ACHN (cell line): ENCODE measurements at regions not wholly inside any gene's neighbourhood (a gene's known extent, or its start where the extent isn't known, plus 50 kb on each side); places are given as distances from the start of the nearest gene placed in this dataset.
A peak's percentile ranks its signal among the peaks of the same experiment; 100 is the strongest.
"Not testable (repeated sequence)": the region's sequence is repeated elsewhere in the genome, so short reads cannot be mapped to it uniquely, and the experiment has no call there.

Source experiments
- DNase-seq: peaks from one replicate; pipeline ENCODE4 v3.0.0-alpha.2; 2015
- in situ Hi-C: cut with HindIII; loops from 2 replicates; pipeline ENCODE4 v1.10.0; 2017; ENCODE audit warnings: low sequenced_read_pairs, low pct_ligation_motif_present, low pct_unique_long_range_greater_than_20kb

DNA sequence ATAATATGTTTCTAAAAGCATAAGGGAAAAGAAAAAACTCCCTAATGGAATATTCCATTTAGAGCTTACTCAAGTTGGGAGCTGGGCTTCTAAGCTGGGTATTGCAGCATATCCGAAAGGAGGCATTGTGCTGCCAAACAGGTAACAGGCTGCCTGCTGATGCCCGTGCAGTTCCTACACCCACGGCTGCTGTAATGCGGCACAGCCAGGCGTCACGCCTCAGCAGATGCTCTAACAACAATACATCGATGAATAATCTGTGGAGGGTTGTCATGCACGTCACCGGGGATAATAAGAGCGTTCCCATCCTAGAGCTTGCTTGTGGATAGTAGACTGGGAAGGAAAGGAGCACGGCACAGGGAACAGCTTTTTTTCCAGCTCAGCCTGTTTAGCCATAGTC, 1582.1 kb upstream of the SLC10A2 start:
- in situ Hi-C loops: no loop called here

DNA sequence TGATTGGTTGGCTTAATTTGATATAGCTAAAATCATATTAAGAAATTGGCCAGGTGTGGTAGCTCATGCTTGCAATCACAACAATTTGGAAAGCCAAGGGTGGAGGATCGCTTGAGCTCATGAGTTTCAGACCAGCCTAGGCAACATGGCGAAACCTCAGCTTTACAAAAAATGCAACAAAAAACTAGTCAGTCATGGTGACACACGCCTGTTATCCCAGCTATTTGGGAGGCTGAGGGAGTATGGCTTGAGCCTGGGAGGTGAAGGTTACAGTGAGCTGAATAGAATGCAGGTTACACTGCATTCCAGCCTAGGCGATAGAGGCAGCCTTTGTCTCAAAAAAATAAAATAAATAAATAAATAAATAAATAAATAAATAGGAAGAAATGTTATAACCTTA, 1579.6 kb upstream of the SLC10A2 start:
- in situ Hi-C loops: no loop called here

More for the DNA sequence above, 1582.1 kb upstream of the SLC10A2 start:
- DNase-seq: no peak

DNA sequence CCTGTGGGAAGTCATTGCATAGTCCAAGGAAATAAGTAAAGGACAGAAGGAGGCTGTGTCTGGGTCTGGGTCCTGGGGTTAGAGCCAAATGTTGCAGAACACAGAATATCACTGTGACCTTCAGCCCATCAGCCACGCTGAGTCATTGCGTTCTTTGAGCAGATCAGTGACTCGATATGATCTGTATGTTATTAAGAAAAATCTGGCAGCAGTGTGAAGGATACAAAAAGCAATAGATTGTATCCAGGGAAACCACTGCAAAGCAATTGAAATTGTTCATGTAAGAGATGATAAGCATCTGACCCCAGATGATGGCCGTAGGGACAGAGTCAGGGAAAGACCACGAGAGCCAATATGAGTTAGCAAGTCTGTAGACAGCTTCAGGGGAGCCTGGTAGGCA, 1575.1 kb upstream of the SLC10A2 start:
- peak; percentile 1 for DNase-seq
- in situ Hi-C loops: no loop called here

More for the DNA sequence above, 1579.6 kb upstream of the SLC10A2 start:
- DNase-seq: no peak

DNA sequence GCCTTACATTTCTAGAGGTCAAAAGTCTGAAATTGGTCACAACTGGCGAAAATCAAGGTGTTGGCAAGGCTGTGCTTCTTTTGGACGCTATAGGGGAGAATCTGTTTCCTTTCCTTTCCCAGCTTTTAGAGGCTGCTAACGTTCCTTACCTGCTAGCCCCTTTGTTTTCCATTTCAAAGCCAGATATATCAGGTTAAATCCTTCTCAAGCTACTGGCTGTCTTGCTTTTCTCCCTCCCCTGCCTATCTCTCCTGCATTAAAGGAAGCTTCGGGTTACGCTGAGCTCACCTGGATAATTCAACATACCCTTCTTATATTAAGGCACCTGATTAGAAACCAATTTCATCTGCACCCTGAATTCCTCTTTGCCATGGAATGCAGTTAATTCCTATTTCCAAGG, 1569.7 kb upstream of the SLC10A2 start:
- DNase-seq: no peak
- in situ Hi-C loops: no loop called here

DNA sequence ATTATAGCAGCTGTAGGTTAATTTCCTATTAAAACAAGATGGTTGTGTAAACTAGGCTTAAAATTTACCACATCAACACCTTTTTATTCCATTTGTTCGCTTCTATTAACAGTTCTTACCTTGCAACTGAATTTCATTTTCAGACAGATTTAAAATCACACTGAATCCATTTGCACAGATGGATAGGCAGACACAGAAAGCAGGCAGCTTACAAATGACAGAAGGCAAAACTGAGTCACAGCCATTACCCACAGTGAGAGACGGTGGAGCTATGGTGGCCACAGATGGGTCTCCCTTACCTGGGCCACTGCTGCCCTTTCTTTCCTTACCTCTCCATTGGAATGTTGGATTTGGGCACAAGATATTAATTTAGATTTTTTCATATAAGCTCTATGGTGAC, 1567.8 kb upstream of the SLC10A2 start:
- no peak for DNase-seq
- in situ Hi-C loops: no loop called here

DNA sequence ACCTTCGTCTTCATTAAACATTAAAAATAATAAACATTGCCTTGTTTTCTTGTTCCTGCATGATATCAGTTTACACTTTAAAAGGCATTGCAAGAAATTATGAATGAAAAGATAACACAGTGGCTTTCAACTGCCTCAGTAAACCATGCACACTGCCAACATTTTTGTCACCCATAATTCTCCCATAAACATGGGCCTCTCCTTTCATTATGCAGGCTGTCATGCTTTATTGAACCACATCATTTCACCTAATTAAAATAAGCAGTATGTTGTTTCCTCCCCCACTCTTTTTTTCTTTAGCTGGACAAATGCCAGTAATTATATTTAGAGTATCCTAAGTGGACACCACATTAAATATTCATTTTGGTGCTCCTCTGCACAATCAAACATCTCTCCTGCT, 1566.5 kb upstream of the SLC10A2 start:
- no peak for DNase-seq
- in situ Hi-C loops: no loop called here

DNA sequence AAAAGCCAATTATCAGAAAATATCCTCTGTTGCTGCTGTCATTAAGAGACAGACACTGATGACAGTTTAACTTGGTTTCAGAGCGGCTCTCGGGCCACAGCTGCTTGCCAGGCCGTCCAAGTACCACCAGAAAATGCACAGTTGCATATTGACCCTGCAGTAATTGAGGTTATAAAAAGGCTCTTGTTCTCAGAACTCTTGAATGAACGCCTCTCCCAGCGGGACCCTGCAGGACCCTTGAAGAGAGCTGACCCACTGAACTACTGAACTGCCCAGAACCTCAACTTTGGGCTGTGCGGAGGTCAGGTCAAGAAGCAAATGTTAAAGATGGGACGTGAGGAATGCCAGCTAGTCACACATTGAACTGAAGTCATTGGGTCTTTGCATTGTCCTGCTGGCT, 1559.0 kb upstream of the SLC10A2 start:
- DNase-seq: no peak
- in situ Hi-C loops: no loop called here

DNA sequence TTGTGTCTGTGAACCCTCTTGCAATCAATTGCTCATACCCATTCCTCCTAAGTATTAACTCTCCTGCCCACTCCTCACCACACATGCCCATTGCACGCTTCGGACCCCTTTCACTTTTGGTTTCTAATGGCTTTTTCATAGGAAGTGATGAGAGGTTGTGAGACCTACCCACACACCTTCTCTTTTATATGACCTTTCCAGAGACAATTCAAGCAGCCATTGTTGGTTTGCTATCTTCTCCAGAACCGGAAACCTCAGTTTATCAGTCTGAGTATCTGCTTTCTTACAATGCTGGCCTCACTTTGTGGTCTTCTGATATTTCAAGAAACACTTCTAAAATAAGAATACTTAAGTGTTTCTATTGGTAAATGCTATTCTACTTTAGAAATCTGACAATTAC, 1550.8 kb upstream of the SLC10A2 start:
- no peak for DNase-seq
- in situ Hi-C loops: no loop called here

DNA sequence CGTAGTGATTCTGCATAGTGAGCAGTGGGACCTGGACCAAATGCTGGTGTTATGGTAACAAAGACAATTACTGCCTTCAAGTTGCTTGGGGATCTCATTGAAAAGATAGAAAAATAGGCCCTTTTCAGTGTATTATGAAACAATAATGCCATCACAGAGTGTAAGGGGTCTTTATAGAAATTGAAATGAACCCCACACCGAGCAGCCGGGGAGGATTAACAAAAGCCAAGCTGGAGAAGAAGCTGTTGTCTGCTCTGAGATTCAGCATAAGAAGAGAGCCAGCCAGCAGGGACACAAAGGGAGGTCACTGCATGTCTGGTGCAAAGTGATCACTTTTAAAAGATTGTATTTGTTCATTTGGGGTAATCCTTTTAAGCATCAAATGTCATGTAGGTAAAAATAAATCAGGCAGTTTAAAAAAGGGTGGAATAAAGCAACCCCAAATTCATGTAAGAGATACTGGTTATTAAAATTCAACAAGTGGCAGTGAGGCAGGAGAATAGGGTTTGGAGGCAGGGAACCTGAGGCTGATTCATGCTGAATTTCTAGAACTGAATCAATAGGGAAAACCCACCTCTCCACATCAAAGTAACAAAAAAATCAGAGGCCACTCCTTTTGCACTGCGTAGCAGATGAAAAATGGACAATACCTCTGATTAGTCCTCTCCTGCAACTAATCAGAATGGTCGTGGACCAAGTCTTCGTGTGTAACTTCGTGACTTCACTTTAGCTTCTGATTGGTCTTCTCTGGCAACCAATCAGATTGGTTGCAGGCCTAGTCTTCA, 1548.3 kb upstream of the SLC10A2 start:
- no peak for DNase-seq
- in situ Hi-C loops: no loop called here

DNA sequence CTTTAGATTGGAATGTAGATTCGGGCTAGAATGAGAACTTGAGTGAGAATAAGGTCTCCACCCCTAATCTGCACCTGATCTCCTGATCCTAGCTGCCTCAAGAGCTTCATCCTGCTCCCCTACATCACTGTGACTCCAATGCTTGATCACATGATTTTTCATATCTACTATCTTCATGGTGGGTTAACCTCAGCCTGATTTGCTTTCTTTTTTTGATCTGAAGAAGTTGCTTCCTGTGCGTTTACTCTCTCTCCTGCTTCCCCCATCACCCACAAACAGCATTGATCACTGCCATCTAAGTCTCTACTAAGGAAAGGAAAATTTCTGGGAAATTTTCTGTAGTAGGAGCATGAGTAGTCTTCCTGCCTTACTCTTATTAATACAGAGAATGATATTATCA, 1542.1 kb upstream of the SLC10A2 start:
- no peak for DNase-seq
- in situ Hi-C loops: no loop called here

DNA sequence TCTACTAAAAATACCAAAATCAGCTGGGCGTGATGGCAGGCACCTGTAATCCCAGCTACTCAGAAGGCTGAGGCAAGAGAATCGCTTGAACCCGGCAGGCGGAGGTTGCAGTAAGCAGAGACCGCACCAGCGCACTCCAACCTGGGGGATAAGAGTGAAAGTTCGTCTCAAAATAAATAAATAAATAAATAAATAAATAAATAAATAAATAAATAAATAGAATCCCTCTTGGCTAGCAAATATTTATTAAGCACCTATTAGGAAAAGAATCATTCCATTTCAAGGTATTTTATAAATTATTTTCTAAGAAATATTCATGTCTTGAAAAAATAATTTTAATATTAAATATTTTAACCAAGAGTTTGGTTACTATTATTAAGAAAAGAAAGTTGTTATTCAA, 1539.2 kb upstream of the SLC10A2 start:
- DNase-seq, in situ Hi-C loops: not testable (repeated sequence)

DNA sequence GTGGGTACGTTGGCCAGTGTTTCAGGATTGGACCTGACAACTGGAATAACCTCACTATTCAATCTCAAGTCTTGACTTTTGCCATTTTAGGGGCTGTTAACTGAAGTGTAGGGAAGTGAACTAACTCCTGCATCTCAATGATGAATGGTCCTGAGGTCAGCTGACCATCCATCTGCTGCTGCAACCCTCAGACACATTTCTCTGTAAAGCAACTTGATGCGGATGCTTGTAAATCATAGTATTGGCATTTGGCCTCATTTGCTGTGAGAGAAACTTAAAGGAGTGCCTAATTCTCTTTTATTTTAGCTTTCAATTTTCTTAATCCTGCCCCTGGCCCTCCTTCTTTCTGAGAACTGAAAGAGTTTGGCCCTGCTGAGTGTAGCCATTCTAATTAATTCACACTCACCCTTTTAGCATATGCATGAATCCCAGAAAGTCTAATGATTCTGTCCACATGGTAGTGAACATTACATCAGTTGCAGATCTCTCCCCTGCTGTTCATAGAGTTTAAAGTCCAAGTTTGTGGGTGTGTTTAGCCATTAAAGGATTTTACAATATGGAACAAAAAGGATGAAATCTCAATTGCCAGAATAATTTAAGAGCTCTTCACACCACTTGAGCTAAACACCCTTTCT, 1531.4 kb upstream of the SLC10A2 start:
- in situ Hi-C loops: no loop called here
- no peak for DNase-seq

DNA sequence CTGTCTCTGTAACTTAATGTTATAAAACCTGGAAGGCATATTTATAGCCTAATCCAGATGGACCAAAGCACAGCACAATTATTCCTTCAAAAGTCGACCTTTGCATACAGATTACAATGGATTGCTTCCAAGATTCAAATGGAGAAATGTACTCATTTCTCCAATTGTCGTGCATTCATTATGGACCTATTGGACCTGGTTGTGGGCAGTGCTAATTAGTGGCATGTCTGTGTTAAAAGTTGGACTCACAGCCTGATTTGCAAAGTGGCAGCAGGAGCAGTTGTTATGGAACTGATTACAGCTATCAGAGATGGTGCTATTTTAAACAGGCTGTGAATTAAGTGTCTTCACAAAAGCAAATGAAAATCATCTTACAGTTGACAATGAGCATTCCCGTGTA, 1529.3 kb upstream of the SLC10A2 start:
- in situ Hi-C loops: no loop called here

DNA sequence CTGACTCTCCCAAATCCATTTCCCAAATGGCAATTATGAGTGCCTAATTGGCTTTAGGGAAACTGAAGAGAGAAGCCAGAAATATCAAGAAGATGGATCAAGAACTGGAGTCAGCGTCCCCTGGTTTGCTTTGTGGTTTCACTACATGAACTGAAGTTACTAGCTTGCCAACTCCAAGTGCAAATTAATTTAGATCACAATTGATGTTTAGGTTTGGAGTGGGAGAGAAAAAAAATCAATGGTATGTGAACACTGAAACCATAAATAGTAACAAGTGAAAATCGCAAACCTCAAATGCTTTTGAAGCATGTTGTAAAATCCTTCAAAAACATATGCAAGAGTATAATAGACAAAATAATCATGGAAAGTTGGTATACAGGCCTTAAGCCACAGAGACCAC, 1528.6 kb upstream of the SLC10A2 start:
- DNase-seq: no peak
- in situ Hi-C loops: no loop called here

More for the DNA sequence above, 1529.3 kb upstream of the SLC10A2 start:
- no peak for DNase-seq

DNA sequence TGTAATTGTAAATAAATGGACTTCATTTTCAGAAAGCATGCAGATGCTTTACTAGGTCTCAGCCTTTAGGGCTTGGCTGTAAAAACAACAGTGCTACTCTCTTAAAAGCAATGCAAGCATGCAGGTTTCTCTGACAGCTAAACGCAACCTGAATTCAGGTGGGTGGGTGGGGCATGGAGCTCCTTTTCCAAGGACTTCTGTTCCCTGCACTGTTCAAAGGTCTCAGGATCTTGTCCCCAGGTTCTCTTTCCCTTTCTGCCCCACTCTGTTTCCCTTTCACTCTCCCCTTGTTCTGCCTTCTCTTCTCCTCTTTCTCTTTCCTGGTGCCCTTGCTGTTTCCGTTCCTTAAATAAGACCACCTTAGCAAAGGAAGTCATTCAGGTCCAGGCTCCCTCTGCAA, 1527.5 kb upstream of the SLC10A2 start:
- in situ Hi-C loops: no loop called here
- no peak for DNase-seq

DNA sequence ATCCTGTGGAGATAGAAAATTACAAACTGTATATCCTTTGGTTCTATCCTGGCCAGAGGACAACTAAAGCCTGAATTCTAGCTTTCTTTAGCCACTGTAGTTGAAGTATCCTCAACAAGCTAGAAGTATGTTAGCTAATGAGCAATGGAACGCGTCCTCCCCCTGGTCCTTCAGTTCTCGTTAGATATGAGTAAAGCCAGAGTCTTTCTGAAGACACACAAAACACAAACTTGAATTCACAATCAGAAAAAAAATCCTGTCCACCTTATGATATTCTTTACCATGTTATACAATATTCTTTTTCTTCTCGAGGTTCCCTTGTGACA, 1527.0 kb upstream of the SLC10A2 start:
- no peak for DNase-seq
- in situ Hi-C loops: no loop called here

DNA sequence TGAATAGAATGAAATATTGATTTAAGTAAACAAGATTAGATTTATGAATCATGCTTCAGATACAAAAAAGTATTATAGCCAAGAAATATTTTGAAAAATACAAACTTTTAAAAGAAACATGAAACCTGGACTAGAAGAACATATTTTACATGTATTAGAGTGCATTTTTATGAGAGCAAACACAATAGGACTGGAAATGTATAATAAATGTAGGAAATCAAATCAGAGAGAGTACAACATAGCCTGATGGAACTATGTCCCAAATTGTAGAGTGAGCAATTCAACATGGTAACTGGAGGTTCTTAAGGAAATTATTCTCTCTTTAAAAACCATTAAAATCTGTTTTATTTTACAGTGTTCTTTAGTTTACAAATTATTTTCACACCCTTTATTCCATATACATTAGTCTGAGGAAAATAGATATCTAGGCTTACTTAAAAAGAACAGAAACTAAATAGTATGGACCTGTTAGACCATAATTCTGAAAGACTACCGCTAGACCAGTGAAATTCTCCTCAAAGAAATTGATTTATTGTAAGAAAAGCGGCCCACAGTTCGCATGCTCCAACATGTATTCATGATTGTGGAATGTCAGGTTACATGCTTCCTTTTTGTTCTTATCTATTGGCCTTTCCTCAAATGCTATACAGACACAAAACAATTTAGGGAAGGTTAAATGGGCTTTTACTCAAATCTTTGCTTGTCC, 1526.5 kb upstream of the SLC10A2 start:
- in situ Hi-C loops: no loop called here

DNA sequence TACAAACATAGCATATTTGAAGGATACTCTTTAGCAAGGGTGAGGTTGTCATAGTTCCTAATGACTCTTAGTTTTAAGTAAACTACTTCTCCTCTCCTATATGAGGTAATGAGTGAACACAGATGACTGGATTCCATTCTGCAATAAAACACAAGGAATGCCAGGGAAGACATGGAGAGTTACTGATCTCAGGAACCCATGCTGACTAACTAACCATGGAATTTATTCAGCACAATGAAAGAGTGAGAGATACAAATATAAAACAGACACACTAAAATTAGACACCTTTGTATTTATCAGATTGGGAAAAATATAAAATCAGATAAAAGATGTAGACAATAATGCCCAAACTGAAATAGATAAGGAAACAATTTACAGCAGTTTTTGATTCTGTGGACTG, 1525.9 kb upstream of the SLC10A2 start:
- in situ Hi-C loops: no loop called here
- DNase-seq: peak; percentile 83

More for the DNA sequence above, 1526.5 kb upstream of the SLC10A2 start:
- no peak for DNase-seq

DNA sequence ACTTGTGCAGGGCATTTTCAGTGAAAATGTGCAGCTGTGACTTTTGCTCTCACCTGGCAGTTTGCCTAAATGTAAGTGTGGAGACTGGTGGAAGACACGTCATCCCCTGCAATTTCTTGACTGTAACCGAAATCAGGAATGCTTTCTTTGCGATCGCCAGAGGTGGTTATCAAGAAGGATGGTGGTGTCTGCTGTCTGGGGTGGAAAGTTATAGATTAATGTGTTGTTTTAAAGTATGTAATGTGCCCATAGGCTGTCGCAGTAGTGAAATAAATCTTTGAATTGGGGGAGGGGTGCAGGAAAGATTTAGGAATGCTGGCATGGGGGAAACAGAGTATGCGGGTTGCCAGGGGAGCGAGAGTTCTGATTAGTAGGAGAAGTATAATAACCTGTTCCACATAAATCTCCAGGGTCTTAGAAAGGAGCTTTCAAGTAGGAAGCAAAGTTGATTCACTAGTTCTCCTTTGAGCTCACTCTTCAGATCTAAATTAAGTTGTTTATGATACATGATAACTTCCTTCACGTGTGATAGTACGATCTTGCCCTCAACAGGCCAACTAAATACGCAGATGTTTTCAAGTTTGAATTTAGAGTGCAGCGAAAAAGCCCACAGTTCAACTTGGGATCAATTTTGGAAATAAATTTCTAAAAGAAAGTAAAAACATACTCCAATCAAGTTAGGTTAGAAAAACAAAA, 1520.0 kb upstream of the SLC10A2 start:
- DNase-seq: peak; percentile 77
- in situ Hi-C loops: no loop called here
